NK-92 treated with Interleukin-12 subunit alpha and Interleukin-12 subunit beta, amount 100 ng/mL, for 24 hours (cell line): ENCODE measurements at regions not wholly inside any gene's neighbourhood (a gene's known extent, or its start where the extent isn't known, plus 50 kb on each side); places are given as distances from the start of the nearest gene placed in this dataset.

Experiments
- DNase-seq: peaks from one replicate; lab custom pipeline; 2025; lab: John Stamatoyannopoulos, UW

- DNase-seq: no peak
Observed at GRCh38 chr7:21092766-21093702, 306.3 kb upstream of the SP8 start.

DNA sequence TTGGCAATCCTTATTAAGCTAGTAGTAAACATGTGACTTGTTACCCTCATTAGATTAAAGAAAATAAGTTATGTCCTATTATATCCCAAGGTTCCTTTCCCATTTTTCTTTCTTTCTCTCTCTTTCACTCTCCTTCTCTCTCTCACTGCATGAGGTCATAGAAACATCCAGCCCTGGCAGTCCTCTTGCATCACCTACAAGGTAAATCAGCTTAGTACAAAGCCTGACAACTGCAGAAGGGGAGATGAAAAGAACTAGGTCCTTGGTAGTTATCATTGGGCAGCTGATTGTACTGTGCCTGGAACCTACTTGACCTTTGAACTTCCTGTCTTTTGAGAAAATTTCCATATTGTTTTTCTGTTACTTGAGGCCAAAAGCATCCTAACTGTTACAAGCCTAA lies 307.9 kb upstream of the SP8 start:
- DNase-seq: no peak

DNA sequence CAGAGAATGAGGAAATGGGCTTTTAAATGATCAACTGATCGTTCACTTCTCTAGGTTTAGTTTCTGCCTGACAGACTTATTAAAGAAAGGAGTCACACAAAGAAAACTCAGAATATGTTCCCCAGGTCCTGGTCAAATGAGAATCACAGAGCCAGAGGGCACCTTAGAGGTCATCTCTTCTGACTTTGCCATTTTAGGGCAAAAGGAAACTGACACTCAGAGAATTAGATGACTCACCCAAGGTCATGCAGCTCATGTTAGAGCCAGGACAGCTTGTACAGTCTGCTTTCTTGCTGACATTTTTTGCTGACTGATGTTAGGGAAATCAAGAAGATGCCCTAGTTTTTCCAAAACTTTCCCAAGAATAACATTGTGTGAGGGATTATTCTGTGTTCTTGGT lies 312.7 kb upstream of the SP8 start:
- no peak for DNase-seq

DNA sequence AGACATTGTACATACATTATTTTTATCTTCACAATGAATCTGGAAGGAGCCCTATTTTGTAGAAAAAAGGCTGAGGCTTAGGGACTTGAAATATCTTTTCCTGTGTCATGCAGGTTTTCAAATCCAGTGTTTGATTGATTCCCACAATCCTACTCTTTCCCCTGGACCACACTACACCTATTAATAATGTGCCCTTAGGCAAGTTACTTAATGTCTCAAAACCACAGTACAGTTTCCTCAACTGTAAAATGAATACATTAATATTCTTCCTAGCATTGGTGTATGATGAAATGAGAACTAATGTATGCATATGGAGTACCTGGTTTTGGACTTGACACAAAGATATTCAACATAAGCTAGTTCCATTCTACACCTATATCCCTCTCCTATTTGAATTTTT lies 313.3 kb upstream of the SP8 start:
- DNase-seq: no peak

- DNase-seq: no peak
Observed at GRCh38 chr7:21101541-21101940, 314.9 kb upstream of the SP8 start.

DNA sequence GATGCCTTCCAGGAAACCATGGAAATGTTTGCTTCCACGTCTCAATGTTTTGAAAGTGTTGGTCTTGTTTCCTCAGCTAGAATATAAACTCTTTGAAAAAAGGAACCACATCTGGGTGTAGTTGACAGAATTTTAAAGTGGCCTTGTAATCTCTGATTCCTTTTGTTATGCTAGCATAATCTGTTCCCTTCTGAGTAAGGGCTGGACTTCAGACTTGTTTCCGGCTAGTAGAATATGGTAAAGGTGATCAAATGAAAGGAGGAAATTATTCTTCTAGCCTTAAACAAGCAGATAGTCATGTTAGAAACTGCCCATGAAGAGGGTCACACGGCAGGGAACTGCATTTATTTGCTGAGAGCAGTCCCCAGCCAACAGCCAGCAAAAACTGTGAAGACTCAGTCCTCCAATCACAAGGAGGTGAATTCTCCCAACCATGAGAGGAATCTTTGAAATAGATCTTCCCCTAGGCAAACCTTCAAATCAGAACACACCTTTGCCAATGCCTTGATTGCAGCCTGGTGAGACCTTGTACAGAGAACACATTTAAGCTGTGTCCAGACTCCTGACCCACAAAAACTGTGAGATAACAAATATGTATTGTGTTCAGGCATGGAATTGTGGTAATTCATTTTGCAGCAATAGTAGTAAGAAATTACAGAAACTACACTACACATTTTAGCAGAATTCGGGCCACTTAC lies 316.9 kb upstream of the SP8 start:
- DNase-seq: no peak

GRCh38 chr7:21104124-21104500 lies 317.4 kb upstream of the SP8 start:
- no peak for DNase-seq

GRCh38 chr7:21106296-21106732 lies 319.6 kb upstream of the SP8 start:
- no peak for DNase-seq

GRCh38 chr7:21107101-21107500 lies 320.4 kb upstream of the SP8 start:
- DNase-seq: no peak

GRCh38 chr7:21108182-21108581 lies 319.7 kb upstream of the SP4 start:
- no peak for DNase-seq

GRCh38 chr7:21113609-21114415 lies 314.1 kb upstream of the SP4 start:
- no peak for DNase-seq

DNA sequence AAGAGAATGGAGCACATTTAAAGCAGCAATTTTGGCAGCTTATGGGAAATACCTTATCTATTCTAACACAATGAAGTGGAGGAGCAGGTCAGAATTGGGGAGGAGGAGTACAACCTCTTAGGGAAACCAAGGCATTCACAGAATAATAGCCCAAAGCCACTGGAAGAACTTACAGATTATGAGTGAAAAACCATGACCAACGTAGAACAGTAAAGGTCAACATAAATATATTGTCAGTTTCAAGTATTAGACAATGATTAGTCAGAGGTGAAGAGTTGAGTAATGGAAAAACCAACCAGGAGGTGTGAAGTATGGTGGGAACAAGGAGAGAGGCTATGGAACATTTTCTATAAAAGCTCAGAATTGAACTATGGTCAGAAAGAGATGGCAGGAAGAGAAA lies 304.3 kb upstream of the SP4 start:
- no peak for DNase-seq

- no peak for DNase-seq
Observed at GRCh38 chr7:21125297-21125696, 302.6 kb upstream of the SP4 start.

DNA sequence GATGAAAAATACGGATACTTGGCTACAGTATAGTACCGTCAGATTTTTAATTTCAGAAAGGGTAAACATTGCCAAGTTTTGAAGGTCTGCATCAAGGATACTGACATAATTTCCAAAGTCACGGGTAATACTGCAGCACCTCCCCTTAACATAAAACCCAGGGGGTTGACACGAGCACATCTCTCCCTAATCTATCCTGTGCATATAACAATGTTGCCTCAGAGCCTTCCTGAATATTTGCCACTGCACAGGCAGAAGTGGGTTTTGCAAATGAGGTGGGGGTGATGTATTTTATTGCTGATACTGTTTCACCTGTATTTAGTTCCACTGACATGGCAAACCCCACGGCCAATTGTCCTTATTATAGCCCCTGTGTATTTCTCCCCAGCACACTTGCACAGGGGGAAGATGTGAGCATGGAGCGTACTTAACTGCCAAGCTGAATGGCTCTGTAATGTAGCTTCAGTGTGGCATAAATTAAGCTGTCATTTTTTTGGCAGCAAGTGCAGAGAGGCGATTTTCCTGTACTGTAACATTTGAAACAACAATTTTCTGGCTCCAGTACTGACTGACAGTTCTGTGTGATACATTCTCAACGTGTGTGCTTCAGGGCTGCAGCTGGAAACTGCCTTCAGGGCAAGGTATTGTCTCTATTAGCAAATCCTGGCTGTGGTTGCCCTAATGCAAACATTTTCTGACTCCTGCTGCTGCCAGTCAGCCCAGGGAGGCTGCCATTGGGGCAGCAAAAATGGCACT lies 299.6 kb upstream of the SP4 start:
- no peak for DNase-seq

GRCh38 chr7:21131897-21132296 lies 296.0 kb upstream of the SP4 start:
- no peak for DNase-seq

- no peak for DNase-seq
Observed at GRCh38 chr7:21134631-21135030, 293.3 kb upstream of the SP4 start.

DNA sequence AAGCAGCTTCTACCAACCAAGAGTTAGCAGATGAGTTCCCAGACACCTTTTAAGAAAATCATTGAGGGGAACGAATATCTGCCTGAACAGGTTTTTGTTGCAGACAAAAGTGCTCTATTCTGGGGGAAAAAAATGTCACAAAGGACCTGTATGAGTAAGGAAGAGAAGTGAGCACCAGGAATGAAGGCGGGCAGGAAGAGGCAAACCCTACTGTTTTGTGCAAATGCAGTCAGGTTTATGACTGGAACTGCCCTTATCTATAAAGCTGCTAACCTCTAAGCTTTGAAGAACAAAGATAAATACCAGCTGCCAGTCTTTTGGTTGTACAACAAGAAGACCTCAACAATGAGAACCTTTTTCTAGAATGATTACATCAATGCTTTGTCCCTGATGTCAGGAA lies 292.4 kb upstream of the SP4 start:
- no peak for DNase-seq

GRCh38 chr7:21137640-21138039 lies 290.2 kb upstream of the SP4 start:
- no peak for DNase-seq

DNA sequence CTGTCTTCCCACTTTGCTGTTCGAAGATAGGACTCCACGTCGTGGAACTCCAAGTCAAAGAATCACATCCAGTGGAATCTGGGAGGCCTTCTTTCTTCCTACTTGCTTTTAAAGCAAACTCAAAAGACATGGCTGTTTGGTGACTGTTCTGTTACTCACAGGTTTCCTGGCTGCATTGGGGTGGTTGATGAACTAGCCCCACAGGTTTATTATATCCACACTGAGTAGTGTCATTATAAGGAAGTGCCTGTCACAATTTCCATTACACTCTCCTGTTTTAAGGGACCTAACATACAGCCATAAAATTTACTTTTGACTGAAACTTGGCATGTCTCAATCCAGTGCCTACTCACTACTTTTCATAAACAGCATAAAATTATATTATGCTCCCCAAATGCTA lies 287.3 kb upstream of the SP4 start:
- DNase-seq: no peak

DNA sequence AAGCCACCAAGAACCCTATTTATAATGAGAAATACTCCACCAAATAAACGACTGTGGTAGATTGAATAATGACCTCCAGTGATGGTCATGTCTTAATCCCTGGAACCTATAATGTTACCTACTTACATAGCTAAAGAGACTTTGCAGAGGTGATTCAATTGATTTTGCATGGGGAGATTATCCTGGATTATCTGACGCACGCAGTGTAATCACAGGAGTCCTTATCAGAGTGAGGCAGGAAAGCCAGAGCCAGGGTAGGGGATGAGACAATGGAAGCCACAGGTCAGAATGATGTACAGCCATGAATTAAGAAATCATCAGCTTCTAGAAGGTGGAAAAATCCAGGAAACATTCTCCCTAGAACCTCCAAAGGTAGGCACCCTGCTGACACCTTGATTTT lies 286.4 kb upstream of the SP4 start:
- DNase-seq: no peak

GRCh38 chr7:21142081-21142480 lies 285.8 kb upstream of the SP4 start:
- no peak for DNase-seq
